ENCODE measurements at regions not wholly inside any gene's neighbourhood (a gene's known extent, or its start where the extent isn't known, plus 50 kb on each side); places are given as distances from the start of the nearest gene placed in this dataset.

- H3K4me1 Mint-ChIP-seq = no peaks in the 10 kb centered on the region
- H3K9me3 Mint-ChIP-seq = no peaks in the 10 kb centered on the region
- H3K27me3 Mint-ChIP-seq = no peaks in the 10 kb centered on the region
- no peak overlapping the region for H3K27ac Mint-ChIP-seq
- no peak overlapping the region for H3K4me3 Mint-ChIP-seq
- DNase-seq = no peak
- H3K36me3 Mint-ChIP-seq = no peaks in the 10 kb centered on the region
Observed at GRCh38 chr13:90999401-90999800, 348.1 kb upstream of the MIR17HG start.

GRCh38 chr13:91001371-91001770, 346.1 kb upstream of the MIR17HG start:
- no peaks in the 10 kb centered on the region for H3K4me1 Mint-ChIP-seq
- DNase-seq = no peak
- H3K36me3 Mint-ChIP-seq = no peaks in the 10 kb centered on the region
- H3K4me3 Mint-ChIP-seq = no peak overlapping the region
- no peaks in the 10 kb centered on the region for H3K27me3 Mint-ChIP-seq
- no peaks in the 10 kb centered on the region for H3K9me3 Mint-ChIP-seq
- H3K27ac Mint-ChIP-seq = no peak overlapping the region

- Mint-ChIP-seq H3K36me3 (no peaks in the 10 kb centered on the region), H3K27ac (no peak overlapping the region), H3K27me3 (peaks cover 5% of the 10 kb centered on the region), H3K9me3 (no peaks in the 10 kb centered on the region), H3K4me1 (no peaks in the 10 kb centered on the region), H3K4me3 (no peak overlapping the region)
- DNase-seq = no peak
Observed at GRCh38 chr13:91014696-91015095, 332.8 kb upstream of the MIR17HG start.

- peak; percentile 7 for DNase-seq
- Mint-ChIP-seq H3K27ac (no peak overlapping the region), H3K27me3 (peaks cover 5% of the 10 kb centered on the region), H3K4me1 (no peaks in the 10 kb centered on the region), H3K4me3 (no peak overlapping the region), H3K9me3 (no peaks in the 10 kb centered on the region), H3K36me3 (no peaks in the 10 kb centered on the region)
Observed at GRCh38 chr13:91017031-91017668, 330.3 kb upstream of the MIR17HG start.

GRCh38 chr13:91017669-91018053, 329.8 kb upstream of the MIR17HG start:
- Mint-ChIP-seq H3K9me3 (no peaks in the 10 kb centered on the region), H3K27ac (no peak overlapping the region), H3K4me1 (no peaks in the 10 kb centered on the region), H3K4me3 (no peak overlapping the region), H3K36me3 (no peaks in the 10 kb centered on the region), H3K27me3 (peaks cover 5% of the 10 kb centered on the region)
- DNase-seq = no peak

- H3K9me3 Mint-ChIP-seq = no peaks in the 10 kb centered on the region
- H3K4me1 Mint-ChIP-seq = no peaks in the 10 kb centered on the region
- peaks cover 5% of the 10 kb centered on the region for H3K27me3 Mint-ChIP-seq
- DNase-seq = no peak
- H3K4me3 Mint-ChIP-seq = no peak overlapping the region
- H3K27ac Mint-ChIP-seq = no peak overlapping the region
- no peaks in the 10 kb centered on the region for H3K36me3 Mint-ChIP-seq
Observed at GRCh38 chr13:91020461-91021034, 326.9 kb upstream of the MIR17HG start.

- Mint-ChIP-seq H3K4me3 (no peak overlapping the region), H3K9me3 (no peaks in the 10 kb centered on the region), H3K36me3 (no peaks in the 10 kb centered on the region), H3K27ac (no peak overlapping the region), H3K4me1 (no peaks in the 10 kb centered on the region), H3K27me3 (no peaks in the 10 kb centered on the region)
- no peak for DNase-seq
Observed at GRCh38 chr13:91024157-91024792, 323.2 kb upstream of the MIR17HG start.

GRCh38 chr13:91025442-91025841, 322.0 kb upstream of the MIR17HG start:
- Mint-ChIP-seq H3K4me3 (no peak overlapping the region), H3K9me3 (no peaks in the 10 kb centered on the region), H3K4me1 (no peaks in the 10 kb centered on the region), H3K27me3 (no peaks in the 10 kb centered on the region), H3K36me3 (no peaks in the 10 kb centered on the region), H3K27ac (no peak overlapping the region)
- no peak for DNase-seq

- H3K4me3 Mint-ChIP-seq = no peak overlapping the region
- no peaks in the 10 kb centered on the region for H3K4me1 Mint-ChIP-seq
- no peaks in the 10 kb centered on the region for H3K36me3 Mint-ChIP-seq
- DNase-seq = no peak
- H3K27ac Mint-ChIP-seq = no peak overlapping the region
- no peaks in the 10 kb centered on the region for H3K27me3 Mint-ChIP-seq
- no peaks in the 10 kb centered on the region for H3K9me3 Mint-ChIP-seq
Observed at GRCh38 chr13:91031508-91031907, 316.0 kb upstream of the MIR17HG start.

GRCh38 chr13:91032104-91032503, 315.4 kb upstream of the MIR17HG start:
- Mint-ChIP-seq H3K27ac (no peak overlapping the region), H3K36me3 (no peaks in the 10 kb centered on the region), H3K4me1 (no peaks in the 10 kb centered on the region), H3K9me3 (no peaks in the 10 kb centered on the region), H3K27me3 (no peaks in the 10 kb centered on the region), H3K4me3 (no peak overlapping the region)
- DNase-seq = no peak

GRCh38 chr13:91036886-91037285, 310.6 kb upstream of the MIR17HG start:
- H3K36me3 Mint-ChIP-seq = no peaks in the 10 kb centered on the region
- H3K9me3 Mint-ChIP-seq = no peaks in the 10 kb centered on the region
- no peak overlapping the region for H3K27ac Mint-ChIP-seq
- H3K27me3 Mint-ChIP-seq = no peaks in the 10 kb centered on the region
- no peak for DNase-seq
- H3K4me1 Mint-ChIP-seq = no peaks in the 10 kb centered on the region
- no peak overlapping the region for H3K4me3 Mint-ChIP-seq

- Mint-ChIP-seq H3K36me3 (no peaks in the 10 kb centered on the region), H3K27me3 (no peaks in the 10 kb centered on the region), H3K4me3 (no peak overlapping the region), H3K4me1 (no peaks in the 10 kb centered on the region), H3K27ac (no peak overlapping the region), H3K9me3 (no peaks in the 10 kb centered on the region)
- DNase-seq = no peak
Observed at GRCh38 chr13:91042870-91043269, 304.6 kb upstream of the MIR17HG start.

GRCh38 chr13:91045351-91046034, 302.0 kb upstream of the MIR17HG start:
- no peaks in the 10 kb centered on the region for H3K9me3 Mint-ChIP-seq
- H3K36me3 Mint-ChIP-seq = no peaks in the 10 kb centered on the region
- H3K4me3 Mint-ChIP-seq = no peak overlapping the region
- H3K27me3 Mint-ChIP-seq = no peaks in the 10 kb centered on the region
- no peak for DNase-seq
- H3K27ac Mint-ChIP-seq = no peak overlapping the region
- no peaks in the 10 kb centered on the region for H3K4me1 Mint-ChIP-seq

- Mint-ChIP-seq H3K9me3 (no peaks in the 10 kb centered on the region), H3K4me1 (no peaks in the 10 kb centered on the region)
Observed at GRCh38 chr13:91046715-91047327, 300.7 kb upstream of the MIR17HG start.

GRCh38 chr13:91050970-91051369, 296.5 kb upstream of the MIR17HG start:
- Mint-ChIP-seq H3K9me3 (no peaks in the 10 kb centered on the region), H3K27ac (no peak overlapping the region)

More at GRCh38 chr13:91046715-91047327, 300.7 kb upstream of the MIR17HG start:
- Mint-ChIP-seq H3K4me3 (no peak overlapping the region), H3K27ac (no peak overlapping the region), H3K36me3 (no peaks in the 10 kb centered on the region), H3K27me3 (no peaks in the 10 kb centered on the region)
- DNase-seq = no peak

More at GRCh38 chr13:91050970-91051369, 296.5 kb upstream of the MIR17HG start:
- no peak for DNase-seq
- Mint-ChIP-seq H3K4me3 (no peak overlapping the region), H3K27me3 (no peaks in the 10 kb centered on the region), H3K36me3 (no peaks in the 10 kb centered on the region), H3K4me1 (no peaks in the 10 kb centered on the region)

Data from activated naive CD8-positive, alpha-beta T cell treated with anti-CD3 and anti-CD28 coated beads for 36 hours (primary cell).